Gastroesophageal sphincter (tissue), 4 donors: ENCODE measurements at regions not wholly inside any gene's neighbourhood (a gene's known extent, or its start where the extent isn't known, plus 50 kb on each side); places are given as distances from the start of the nearest gene placed in this dataset.
"Not testable (repeated sequence)": the region's sequence is repeated elsewhere in the genome, so short reads cannot be mapped to it uniquely, and the experiment has no call there.

Source experiments
- ATAC-seq: fragments of 150-250 bp; one replicate; pipeline ENCODE4 v1.9.1; 2016; ENCODE audit warnings: mild to moderate bottlenecking, moderate library complexity
- H3K27ac ChIP-seq, 4 donors: fragments of 200-600 bp; sonication (generic) in 3 of 4; 1 replicate in 3 of 4; 2 replicates in 1 of 4; pipeline ENCODE4 v1.5.1; 2016 to 2019
- H3K27me3 ChIP-seq: fragments of 200-600 bp; sonication (generic); one replicate; pipeline ENCODE4 v1.5.1; 2019
- H3K36me3 ChIP-seq, 2 donors: fragments of 200-600 bp; sonication (generic); one replicate each; pipeline ENCODE4 v1.5.1; 2019; ENCODE audit warnings: control low read depth in 1 of 2
- H3K4me1 ChIP-seq, 3 donors: fragments of 200-600 bp; sonication (generic); 1 replicate in 2 of 3; 2 replicates in 1 of 3; pipeline ENCODE4 v1.5.1; 2016 to 2019; ENCODE audit warnings: control low read depth in 2 of 3
- H3K4me3 ChIP-seq, 2 donors: fragments of 200-600 bp; sonication (generic); one replicate each; pipeline ENCODE4 v1.5.1; 2019; ENCODE audit warnings: mild to moderate bottlenecking in 1 of 2, moderate library complexity in 1 of 2
- H3K9me3 ChIP-seq, 3 donors: fragments of 200-600 bp; sonication (generic); one replicate each; pipeline ENCODE4 v1.5.1; 2017 to 2019; ENCODE audit warnings: control low read depth in 2 of 3
- CTCF ChIP-seq, 4 experiments: fragments of 200-600 bp in 2 of 4; fragments of 450-650 bp in 2 of 4; sonication (generic) in 1 of 4; IDR thresholded peaks; one replicate each; pipeline ENCODE4 v1.5.1; 2017 to 2019; ENCODE audit warnings: antibody characterized with exemption in 4 of 4, mild to moderate bottlenecking in 2 of 4, moderate library complexity in 2 of 4
- EP300 ChIP-seq: sonication (generic); formaldehyde crosslinking; IDR thresholded peaks from one replicate; pipeline ENCODE4 v1.6.1; 2017; ENCODE audit warnings: antibody characterized with exemption, mild to moderate bottlenecking
- POLR2A ChIP-seq, 2 donors: fragments of 450-650 bp; IDR thresholded peaks; one replicate each; pipeline ENCODE4 v1.6.1; 2017; ENCODE audit warnings: antibody characterized with exemption in 2 of 2, mild to moderate bottlenecking in 2 of 2, moderate library complexity in 1 of 2
- POLR2AphosphoS5 ChIP-seq: sonication (generic); formaldehyde crosslinking; IDR thresholded peaks from one replicate; pipeline ENCODE4 v1.6.1; 2017; ENCODE audit warnings: antibody characterized with exemption
- WGBS, 2 donors: methylation state at CpG; one replicate each; pipeline ENCODE4 v1.1.5; 2018; ENCODE audit warnings: low coverage in 1 of 2; 5-methylcytosine and 5-hydroxymethylcytosine counted together

GRCh38 chr2:225748609-225749008 is 349.1 kb downstream of the NYAP2 start:
- ATAC-seq, result no peak
- 68% methylated on average over 2 of the region's 2 CpGs; no CpG with 5 or more reads in 1 of the 2 donors for WGBS, 2 donors
- TF ChIP-seq EP300 (no peak), POLR2A (IDR thresholded peaks at IDR 0.05) (no peak)
- no peak overlapping the region for H3K4me3 ChIP-seq
- H3K9me3 ChIP-seq, result no peaks in the 10 kb centered on the region
- no peaks in the 10 kb centered on the region for H3K27me3 ChIP-seq
- H3K27ac ChIP-seq, result no peak overlapping the region
- no peaks in the 10 kb centered on the region for H3K4me1 ChIP-seq
- no peaks in the 10 kb centered on the region for H3K36me3 ChIP-seq

- H3K27me3 ChIP-seq, ATAC-seq, H3K4me1 ChIP-seq, H3K4me3 ChIP-seq, H3K27ac ChIP-seq, H3K36me3 ChIP-seq, H3K9me3 ChIP-seq: not testable (repeated sequence)
- no CpG with 5 or more reads among the region's 35 CpGs for WGBS, 2 donors
Measured at GRCh38 chr2:225743996-225744395, 344.5 kb downstream of the NYAP2 start.

- 75 to 86% methylated on average over 1 of the region's 2 CpGs for WGBS, 2 donors
- H3K4me1 ChIP-seq, result no peaks in the 10 kb centered on the region
- ATAC-seq, result no peak
- no peak for TF ChIP-seq CTCF (IDR thresholded peaks at IDR 0.05)
- no peak for TF ChIP-seq POLR2AphosphoS5
- TF ChIP-seq POLR2A (IDR thresholded peaks at IDR 0.05), result no peak
- H3K9me3 ChIP-seq, result no peaks in the 10 kb centered on the region
- H3K27ac ChIP-seq, result no peak overlapping the region
- H3K27me3 ChIP-seq, result no peaks in the 10 kb centered on the region
- no peaks in the 10 kb centered on the region for H3K36me3 ChIP-seq
- H3K4me3 ChIP-seq, result no peak overlapping the region
Measured at GRCh38 chr2:225742487-225742886, 343.0 kb downstream of the NYAP2 start.

GRCh38 chr2:225740086-225740485 is 340.6 kb downstream of the NYAP2 start:
- TF ChIP-seq EP300 (no peak), POLR2A (IDR thresholded peaks at IDR 0.05) (no peak), POLR2AphosphoS5 (no peak), CTCF (IDR thresholded peaks at IDR 0.05) (no peak)
- no peak for ATAC-seq
- Histone ChIP-seq H3K4me3 (no peak overlapping the region), H3K36me3 (no peaks in the 10 kb centered on the region), H3K9me3 (no peaks in the 10 kb centered on the region), H3K27me3 (no peaks in the 10 kb centered on the region), H3K4me1 (peaks cover 0 to 11% (median 10%) of the 10 kb centered on the region in 3 donors), H3K27ac (no peak overlapping the region)
- 67 to 92% methylated on average over 3 of the region's 3 CpGs for WGBS, 2 donors

GRCh38 chr2:225739328-225739727 is 339.8 kb downstream of the NYAP2 start:
- ATAC-seq, result no peak
- Histone ChIP-seq H3K27me3 (no peaks in the 10 kb centered on the region), H3K36me3 (no peaks in the 10 kb centered on the region), H3K4me3 (no peak overlapping the region), H3K27ac (no peak overlapping the region), H3K4me1 (peaks cover 0 to 11% (median 10%) of the 10 kb centered on the region in 3 donors), H3K9me3 (no peaks in the 10 kb centered on the region)
- WGBS, 2 donors, result 100% methylated on average over 1 to 2 of the region's 2 CpGs
- no peak for TF ChIP-seq CTCF (IDR thresholded peaks at IDR 0.05)
- no peak for TF ChIP-seq POLR2A (IDR thresholded peaks at IDR 0.05)
- no peak for TF ChIP-seq EP300
- TF ChIP-seq POLR2AphosphoS5, result no peak

GRCh38 chr2:225738735-225739134 is 339.2 kb downstream of the NYAP2 start:
- 46 to 80% methylated on average over 1 of the region's 1 CpG for WGBS, 2 donors
- Histone ChIP-seq H3K4me1 (peaks cover 0 to 11% (median 10%) of the 10 kb centered on the region in 3 donors), H3K27ac (no peak overlapping the region), H3K27me3 (no peaks in the 10 kb centered on the region), H3K36me3 (no peaks in the 10 kb centered on the region), H3K9me3 (no peaks in the 10 kb centered on the region), H3K4me3 (no peak overlapping the region)
- no peak for ATAC-seq
- no peak for TF ChIP-seq POLR2A (IDR thresholded peaks at IDR 0.05)
- TF ChIP-seq POLR2AphosphoS5, result no peak
- TF ChIP-seq CTCF (IDR thresholded peaks at IDR 0.05), result no peak
- TF ChIP-seq EP300, result no peak
